ENCODE measurements at regions not wholly inside any gene's neighbourhood (a gene's known extent, or its start where the extent isn't known, plus 50 kb on each side); places are given as distances from the start of the nearest gene placed in this dataset.
"Not testable (repeated sequence)": the region's sequence is repeated elsewhere in the genome, so short reads cannot be mapped to it uniquely, and the experiment has no call there.

GRCh38 chr4:147160908-147161513, 215.3 kb upstream of the TTC29 start:
- Mint-ChIP-seq H3K36me3 (ENCODE audit: low read depth) (no peaks in the 10 kb centered on the region), H3K27me3 (ENCODE audit: low read depth) (peaks cover 7% of the 10 kb centered on the region), H3K27ac (no peak overlapping the region), H3K4me1 (ENCODE audit: low read depth) (no peaks in the 10 kb centered on the region), H3K4me3 (ENCODE audit: low read depth) (no peak overlapping the region), H3K9me3 (no peaks in the 10 kb centered on the region)
- DNase-seq (ENCODE audit: low spot score), result no peak
- intact Hi-C loops (cut with micrococcal nuclease), result loop anchor here (10.0 kb wide), 1 partner anchor 424 kb away; no protein-coding TSS in a partner anchor

GRCh38 chr4:147163311-147163710, 217.6 kb upstream of the TTC29 start:
- Mint-ChIP-seq H3K4me3 (ENCODE audit: low read depth) (no peak overlapping the region), H3K27ac (no peak overlapping the region), H3K4me1 (ENCODE audit: low read depth) (no peaks in the 10 kb centered on the region), H3K27me3 (ENCODE audit: low read depth) (peaks cover 4% of the 10 kb centered on the region), H3K9me3 (no peaks in the 10 kb centered on the region), H3K36me3 (ENCODE audit: low read depth) (no peaks in the 10 kb centered on the region)
- no peak for DNase-seq (ENCODE audit: low spot score)
- intact Hi-C loops (cut with micrococcal nuclease), result loop anchor here (10.0 kb wide), 1 partner anchor 421 kb away; no protein-coding TSS in a partner anchor

- H3K27ac Mint-ChIP-seq; H3K9me3 Mint-ChIP-seq; H3K27me3 Mint-ChIP-seq (ENCODE audit: low read depth); H3K36me3 Mint-ChIP-seq (ENCODE audit: low read depth); DNase-seq (ENCODE audit: low spot score); H3K4me1 Mint-ChIP-seq (ENCODE audit: low read depth); H3K4me3 Mint-ChIP-seq (ENCODE audit: low read depth): not testable (repeated sequence)
- intact Hi-C loops (cut with micrococcal nuclease), result loop anchor here (10.0 kb wide), 1 partner anchor 417 kb away; no protein-coding TSS in a partner anchor
Measured at GRCh38 chr4:147168200-147168599, 222.5 kb upstream of the TTC29 start.

- no peaks in the 10 kb centered on the region for H3K9me3 Mint-ChIP-seq
- H3K27me3 Mint-ChIP-seq (ENCODE audit: low read depth), result no peaks in the 10 kb centered on the region
- no peaks in the 10 kb centered on the region for H3K4me1 Mint-ChIP-seq (ENCODE audit: low read depth)
- no peak overlapping the region for H3K27ac Mint-ChIP-seq
- H3K36me3 Mint-ChIP-seq (ENCODE audit: low read depth), result no peaks in the 10 kb centered on the region
- no peak overlapping the region for H3K4me3 Mint-ChIP-seq (ENCODE audit: low read depth)
- intact Hi-C loops (cut with micrococcal nuclease), result no loop called here
- DNase-seq (ENCODE audit: low spot score), result no peak
Measured at GRCh38 chr4:147173322-147173721, 227.7 kb upstream of the TTC29 start.

GRCh38 chr4:147173797-147174432, 228.3 kb upstream of the TTC29 start:
- no peaks in the 10 kb centered on the region for H3K36me3 Mint-ChIP-seq (ENCODE audit: low read depth)
- no peaks in the 10 kb centered on the region for H3K9me3 Mint-ChIP-seq
- H3K4me1 Mint-ChIP-seq (ENCODE audit: low read depth), result no peaks in the 10 kb centered on the region
- H3K27me3 Mint-ChIP-seq (ENCODE audit: low read depth), result no peaks in the 10 kb centered on the region
- intact Hi-C loops (cut with micrococcal nuclease), result no loop called here
- no peak overlapping the region for H3K27ac Mint-ChIP-seq
- no peak for DNase-seq (ENCODE audit: low spot score)
- no peak overlapping the region for H3K4me3 Mint-ChIP-seq (ENCODE audit: low read depth)

GRCh38 chr4:147174591-147174990, 228.9 kb upstream of the TTC29 start:
- intact Hi-C loops (cut with micrococcal nuclease), result no loop called here
- no peak overlapping the region for H3K4me3 Mint-ChIP-seq (ENCODE audit: low read depth)
- no peak for DNase-seq (ENCODE audit: low spot score)
- H3K27me3 Mint-ChIP-seq (ENCODE audit: low read depth), result no peaks in the 10 kb centered on the region
- no peaks in the 10 kb centered on the region for H3K36me3 Mint-ChIP-seq (ENCODE audit: low read depth)
- no peaks in the 10 kb centered on the region for H3K4me1 Mint-ChIP-seq (ENCODE audit: low read depth)
- no peaks in the 10 kb centered on the region for H3K9me3 Mint-ChIP-seq
- H3K27ac Mint-ChIP-seq, result no peak overlapping the region

GRCh38 chr4:147175460-147176025, 229.9 kb upstream of the TTC29 start:
- H3K4me3 Mint-ChIP-seq (ENCODE audit: low read depth), result no peak overlapping the region
- DNase-seq (ENCODE audit: low spot score), result no peak
- H3K27me3 Mint-ChIP-seq (ENCODE audit: low read depth), result no peaks in the 10 kb centered on the region
- intact Hi-C loops (cut with micrococcal nuclease), result no loop called here
- H3K4me1 Mint-ChIP-seq (ENCODE audit: low read depth), result no peaks in the 10 kb centered on the region
- H3K9me3 Mint-ChIP-seq, result no peaks in the 10 kb centered on the region
- no peak overlapping the region for H3K27ac Mint-ChIP-seq
- H3K36me3 Mint-ChIP-seq (ENCODE audit: low read depth), result no peaks in the 10 kb centered on the region

- no peaks in the 10 kb centered on the region for H3K4me1 Mint-ChIP-seq (ENCODE audit: low read depth)
- no peaks in the 10 kb centered on the region for H3K9me3 Mint-ChIP-seq
- intact Hi-C loops (cut with micrococcal nuclease), result no loop called here
Measured at GRCh38 chr4:147182041-147182440, 236.4 kb upstream of the TTC29 start.

GRCh38 chr4:147192679-147193078, 247.0 kb upstream of the TTC29 start:
- no peaks in the 10 kb centered on the region for H3K36me3 Mint-ChIP-seq (ENCODE audit: low read depth)
- intact Hi-C loops (cut with micrococcal nuclease), result no loop called here
- DNase-seq (ENCODE audit: low spot score), result no peak
- no peaks in the 10 kb centered on the region for H3K9me3 Mint-ChIP-seq
- no peaks in the 10 kb centered on the region for H3K27me3 Mint-ChIP-seq (ENCODE audit: low read depth)
- no peaks in the 10 kb centered on the region for H3K4me1 Mint-ChIP-seq (ENCODE audit: low read depth)
- H3K27ac Mint-ChIP-seq, result no peak overlapping the region
- no peak overlapping the region for H3K4me3 Mint-ChIP-seq (ENCODE audit: low read depth)

More at GRCh38 chr4:147182041-147182440, 236.4 kb upstream of the TTC29 start:
- Mint-ChIP-seq H3K4me3 (ENCODE audit: low read depth) (no peak overlapping the region), H3K27me3 (ENCODE audit: low read depth) (no peaks in the 10 kb centered on the region), H3K27ac (no peak overlapping the region), H3K36me3 (ENCODE audit: low read depth) (no peaks in the 10 kb centered on the region)
- DNase-seq (ENCODE audit: low spot score), result no peak

GRCh38 chr4:147194114-147194513, 248.4 kb upstream of the TTC29 start:
- Mint-ChIP-seq H3K36me3 (ENCODE audit: low read depth) (no peaks in the 10 kb centered on the region), H3K4me3 (ENCODE audit: low read depth) (no peak overlapping the region), H3K9me3 (no peaks in the 10 kb centered on the region), H3K4me1 (ENCODE audit: low read depth) (no peaks in the 10 kb centered on the region), H3K27ac (no peak overlapping the region), H3K27me3 (ENCODE audit: low read depth) (no peaks in the 10 kb centered on the region)
- intact Hi-C loops (cut with micrococcal nuclease), result no loop called here
- no peak for DNase-seq (ENCODE audit: low spot score)

GRCh38 chr4:147194604-147195003, 248.9 kb upstream of the TTC29 start:
- no peak overlapping the region for H3K4me3 Mint-ChIP-seq (ENCODE audit: low read depth)
- intact Hi-C loops (cut with micrococcal nuclease), result no loop called here
- H3K4me1 Mint-ChIP-seq (ENCODE audit: low read depth), result no peaks in the 10 kb centered on the region
- H3K36me3 Mint-ChIP-seq (ENCODE audit: low read depth), result no peaks in the 10 kb centered on the region
- no peaks in the 10 kb centered on the region for H3K9me3 Mint-ChIP-seq
- no peaks in the 10 kb centered on the region for H3K27me3 Mint-ChIP-seq (ENCODE audit: low read depth)
- DNase-seq (ENCODE audit: low spot score), result no peak
- H3K27ac Mint-ChIP-seq, result no peak overlapping the region

GRCh38 chr4:147195386-147195785, 249.7 kb upstream of the TTC29 start:
- intact Hi-C loops (cut with micrococcal nuclease), result no loop called here
- Mint-ChIP-seq H3K27me3 (ENCODE audit: low read depth) (no peaks in the 10 kb centered on the region), H3K4me1 (ENCODE audit: low read depth) (no peaks in the 10 kb centered on the region), H3K4me3 (ENCODE audit: low read depth) (no peak overlapping the region), H3K9me3 (no peaks in the 10 kb centered on the region), H3K36me3 (ENCODE audit: low read depth) (no peaks in the 10 kb centered on the region), H3K27ac (no peak overlapping the region)
- no peak for DNase-seq (ENCODE audit: low spot score)

GRCh38 chr4:147198411-147199051, 252.9 kb upstream of the TTC29 start:
- no peaks in the 10 kb centered on the region for H3K27me3 Mint-ChIP-seq (ENCODE audit: low read depth)
- H3K36me3 Mint-ChIP-seq (ENCODE audit: low read depth), result no peaks in the 10 kb centered on the region
- no peaks in the 10 kb centered on the region for H3K4me1 Mint-ChIP-seq (ENCODE audit: low read depth)
- no peak overlapping the region for H3K4me3 Mint-ChIP-seq (ENCODE audit: low read depth)
- no peaks in the 10 kb centered on the region for H3K9me3 Mint-ChIP-seq
- no peak overlapping the region for H3K27ac Mint-ChIP-seq
- DNase-seq (ENCODE audit: low spot score), result no peak
- intact Hi-C loops (cut with micrococcal nuclease), result no loop called here
